ENCODE measurements at regions not wholly inside any gene's neighbourhood (a gene's known extent, or its start where the extent isn't known, plus 50 kb on each side); places are given as distances from the start of the nearest gene placed in this dataset.

GRCh38 chr1:65722461-65722860, 70.2 kb upstream of the PDE4B start:
- no peak for TF ChIP-seq CTCF (IDR thresholded peaks at IDR 0.05; ENCODE audit: low read depth, low read length)
- H3K4me3 ChIP-seq (ENCODE audit: low read depth, low read length) = no peak overlapping the region
- in situ Hi-C loops (cut with HindIII; ENCODE audit: low sequenced_read_pairs) = no loop called here
- DNase-seq (ENCODE audit: low read depth, low spot score) = no peak

- DNase-seq (ENCODE audit: low read depth, low spot score) = no peak
- no peak for TF ChIP-seq CTCF (IDR thresholded peaks at IDR 0.05; ENCODE audit: low read depth, low read length)
- H3K4me3 ChIP-seq (ENCODE audit: low read depth, low read length) = no peak overlapping the region
- in situ Hi-C loops (cut with HindIII; ENCODE audit: low sequenced_read_pairs) = no loop called here
Observed at GRCh38 chr1:65724151-65724550, 68.5 kb upstream of the PDE4B start.

- DNase-seq (ENCODE audit: low read depth, low spot score) = no peak
- TF ChIP-seq CTCF (IDR thresholded peaks at IDR 0.05; ENCODE audit: low read depth, low read length) = no peak
- in situ Hi-C loops (cut with HindIII; ENCODE audit: low sequenced_read_pairs) = no loop called here
- H3K4me3 ChIP-seq (ENCODE audit: low read depth, low read length) = no peak overlapping the region
Observed at GRCh38 chr1:65725064-65725463, 67.6 kb upstream of the PDE4B start.

GRCh38 chr1:65728504-65728903, 64.2 kb upstream of the PDE4B start:
- no peak for DNase-seq (ENCODE audit: low read depth, low spot score)
- in situ Hi-C loops (cut with HindIII; ENCODE audit: low sequenced_read_pairs) = no loop called here
- H3K4me3 ChIP-seq (ENCODE audit: low read depth, low read length) = no peak overlapping the region
- TF ChIP-seq CTCF (IDR thresholded peaks at IDR 0.05; ENCODE audit: low read depth, low read length) = no peak

- no peak for TF ChIP-seq CTCF (IDR thresholded peaks at IDR 0.05; ENCODE audit: low read depth, low read length)
- in situ Hi-C loops (cut with HindIII; ENCODE audit: low sequenced_read_pairs) = no loop called here
- no peak for DNase-seq (ENCODE audit: low read depth, low spot score)
- no peak overlapping the region for H3K4me3 ChIP-seq (ENCODE audit: low read depth, low read length)
Observed at GRCh38 chr1:65729259-65729658, 63.4 kb upstream of the PDE4B start.

GRCh38 chr1:65734979-65735378, 57.7 kb upstream of the PDE4B start:
- no peak for TF ChIP-seq CTCF (IDR thresholded peaks at IDR 0.05; ENCODE audit: low read depth, low read length)
- in situ Hi-C loops (cut with HindIII; ENCODE audit: low sequenced_read_pairs) = no loop called here
- no peak overlapping the region for H3K4me3 ChIP-seq (ENCODE audit: low read depth, low read length)
- DNase-seq (ENCODE audit: low read depth, low spot score) = no peak

GRCh38 chr1:65741993-65742392, 50.7 kb upstream of the PDE4B start:
- in situ Hi-C loops (cut with HindIII; ENCODE audit: low sequenced_read_pairs) = no loop called here
- no peak for TF ChIP-seq CTCF (IDR thresholded peaks at IDR 0.05; ENCODE audit: low read depth, low read length)
- no peak for DNase-seq (ENCODE audit: low read depth, low spot score)
- no peak overlapping the region for H3K4me3 ChIP-seq (ENCODE audit: low read depth, low read length)

Data from astrocyte of the spinal cord (primary cell).